IMR-90 (cell line): ENCODE measurements at regions not wholly inside any gene's neighbourhood (a gene's known extent, or its start where the extent isn't known, plus 50 kb on each side); places are given as distances from the start of the nearest gene placed in this dataset.

Experiments used
- ATAC-seq: fragments of 200-7000 bp; cut with Tn5 transposase; 2 replicates; pipeline ENCODE4 v1.9.1; 2020; ENCODE audit warnings: low read depth, mild to moderate bottlenecking, moderate library complexity
- BruUV-seq: library from RNA; stranded (reverse); fragments of 400-500 nt; replicated peaks from 2 replicates; lab custom pipeline; 2021; lab: Mats Ljungman, UMichigan
- CTCF ChIA-PET: fragments of 300-600 bp; formaldehyde crosslinking; extraction: SDS; loops from one replicate; lab custom pipeline; 2021; ENCODE audit warnings: antibody characterized with exemption; lab: Yijun Ruan, JAX
- POLR2A ChIA-PET: fragments of 300-600 bp; sonication (Branson Sonifier 250); formaldehyde crosslinking; loops from one replicate; lab custom pipeline; 2022; ENCODE audit warnings: antibody characterized with exemption; ENCODE audit not compliant: unreplicated experiment; lab: Charles Lee
- DNase-seq: peaks from one replicate; pipeline ENCODE4 v3.0.0; 2013
- H2AFZ ChIP-seq: replicated peaks from 2 replicates; pipeline ENCODE3; 2013; ENCODE audit warnings: low read length, mild to moderate bottlenecking; ENCODE audit not compliant: poor library complexity
- H2AK5ac ChIP-seq: 2 replicates; pipeline ENCODE4 v1.6.1; 2013; ENCODE audit warnings: low read depth, low read length, inconsistent platforms
- H2AK9ac ChIP-seq: replicated peaks from 2 replicates; pipeline ENCODE3; 2013; ENCODE audit warnings: mild to moderate bottlenecking, low read depth, low read length, moderate library complexity; ENCODE audit not compliant: poor library complexity
- H2BK120ac ChIP-seq: 2 replicates; pipeline ENCODE4 v1.6.1; 2013; ENCODE audit warnings: low read depth, low read length, inconsistent platforms
- H2BK15ac ChIP-seq: 3 replicates; pipeline ENCODE4 v1.6.1; 2013; ENCODE audit warnings: low read depth, low read length, inconsistent platforms
- H2BK20ac ChIP-seq: 2 replicates; pipeline ENCODE4 v1.6.1; 2013; ENCODE audit warnings: low read depth, mild to moderate bottlenecking, inconsistent platforms, low read length, moderate library complexity
- H2BK5ac ChIP-seq: 2 replicates; pipeline ENCODE4 v1.6.1; 2013; ENCODE audit warnings: mild to moderate bottlenecking, low read depth, low read length, inconsistent platforms; ENCODE audit not compliant: poor library complexity, severe bottlenecking
- H3K14ac ChIP-seq: replicated peaks from 2 replicates; pipeline ENCODE4 v1.6.1; 2013; ENCODE audit warnings: low read depth, low read length, inconsistent platforms
- H3K18ac ChIP-seq: 2 replicates; pipeline ENCODE4 v1.6.1; 2013; ENCODE audit warnings: low read depth, low read length, control low read depth
- H3K23ac ChIP-seq: 2 replicates; pipeline ENCODE4 v1.6.1; 2013; ENCODE audit warnings: low read depth, low read length, inconsistent platforms
- H3K27ac ChIP-seq: 2 replicates; pipeline ENCODE4 v1.5.1; 2013; ENCODE audit warnings: mild to moderate bottlenecking, control low read depth, low read length; ENCODE audit not compliant: insufficient read depth
- H3K27me3 ChIP-seq: 2 replicates; pipeline ENCODE4 v1.6.1; 2013; ENCODE audit warnings: low read length; ENCODE audit not compliant: control insufficient read depth, insufficient read depth
- H3K36me3 ChIP-seq: 2 replicates; pipeline ENCODE4 v1.6.1; 2013; ENCODE audit warnings: low read length, mixed read lengths; ENCODE audit not compliant: control insufficient read depth, insufficient read depth
- H3K4ac ChIP-seq: 2 replicates; pipeline ENCODE4 v1.6.1; 2013; ENCODE audit warnings: low read depth, low read length, inconsistent platforms
- H3K4me1 ChIP-seq: 2 replicates; pipeline ENCODE4 v1.6.1; 2013; ENCODE audit warnings: low read length, mixed read lengths; ENCODE audit not compliant: control insufficient read depth, insufficient read depth
- H3K4me2 ChIP-seq: 2 replicates; pipeline ENCODE4 v1.6.1; 2013; ENCODE audit warnings: low read depth, mild to moderate bottlenecking, control low read depth, low read length, moderate library complexity
- H3K4me3 ChIP-seq: 2 replicates; pipeline ENCODE4 v1.5.1; 2013; ENCODE audit warnings: low read depth, mild to moderate bottlenecking, control low read depth, low read length, moderate library complexity; ENCODE audit not compliant: insufficient read depth
- H3K56ac ChIP-seq: 2 replicates; pipeline ENCODE4 v1.6.1; 2013; ENCODE audit warnings: low read length, inconsistent platforms; ENCODE audit not compliant: insufficient read depth; ENCODE audit errors: extremely low read depth
- H3K79me1 ChIP-seq, 2 experiments: 2 replicates each; pipeline ENCODE4 v1.6.1; 2013; ENCODE audit warnings: low read length in 2 of 2, inconsistent platforms in 1 of 2, low read depth in 1 of 2
- H3K9ac ChIP-seq: 2 replicates; pipeline ENCODE4 v1.6.1; 2013; ENCODE audit warnings: low read depth, low read length, control low read depth
- H3K9me1 ChIP-seq: 2 replicates; pipeline ENCODE4 v1.6.1; 2013; ENCODE audit warnings: low read length, inconsistent platforms; ENCODE audit not compliant: insufficient read depth
- H3K9me3 ChIP-seq: 2 replicates; pipeline ENCODE4 v1.6.1; 2013; ENCODE audit warnings: low read length; ENCODE audit not compliant: control insufficient read depth, insufficient read depth
- H4K20me1 ChIP-seq: 2 replicates; pipeline ENCODE4 v1.6.1; 2013; ENCODE audit warnings: low read length, inconsistent platforms; ENCODE audit not compliant: insufficient read depth
- H4K5ac ChIP-seq: 2 replicates; pipeline ENCODE4 v1.6.1; 2013; ENCODE audit warnings: mild to moderate bottlenecking, low read depth, low read length, control low read depth
- H4K8ac ChIP-seq, 2 experiments: 2 replicates each; pipeline ENCODE4 v1.6.1; 2013; ENCODE audit warnings: low read depth in 2 of 2, low read length in 2 of 2, control low read depth in 1 of 2, inconsistent platforms in 1 of 2
- H4K91ac ChIP-seq: 2 replicates; pipeline ENCODE4 v1.6.1; 2013; ENCODE audit warnings: low read depth, low read length, inconsistent platforms; ENCODE audit not compliant: insufficient read depth
- BHLHE40 ChIP-seq: fragments of 150-350 bp; IDR thresholded peaks from 2 replicates; pipeline ENCODE4 v1.6.1; 2016; ENCODE audit warnings: mild to moderate bottlenecking, low read depth, low read length
- CEBPB ChIP-seq: IDR thresholded peaks from 2 replicates; pipeline ENCODE4 v1.6.1; 2012; ENCODE audit warnings: low read depth, low read length, improper control_type of control experiment
- CHD1 ChIP-seq: IDR thresholded peaks from 2 replicates; pipeline ENCODE4 v1.6.1; 2012; ENCODE audit warnings: low read depth, low read length, improper control_type of control experiment
- FOS ChIP-seq: fragments of 150-350 bp; IDR thresholded peaks from 2 replicates; pipeline ENCODE4 v1.6.1; 2016; ENCODE audit warnings: low read depth, low read length
- MAFK ChIP-seq: IDR thresholded peaks from 2 replicates; pipeline ENCODE4 v1.6.1; 2012; ENCODE audit warnings: low read depth, low read length, improper control_type of control experiment
- MAZ ChIP-seq: IDR thresholded peaks from 2 replicates; pipeline ENCODE4 v1.6.1; 2012; ENCODE audit warnings: low read depth, mild to moderate bottlenecking, low read length, improper control_type of control experiment, moderate library complexity, borderline replicate concordance
- MXI1 ChIP-seq: IDR thresholded peaks from 2 replicates; pipeline ENCODE4 v1.6.1; 2012; ENCODE audit warnings: low read depth, mild to moderate bottlenecking, low read length, moderate library complexity, borderline replicate concordance
- NFE2L2 ChIP-seq: fragments of 150-350 bp; IDR thresholded peaks from 2 replicates; pipeline ENCODE4 v1.6.1; 2016; ENCODE audit warnings: low read depth, mild to moderate bottlenecking, low read length
- POLR2A ChIP-seq: IDR thresholded peaks from 2 replicates; pipeline ENCODE4 v1.6.1; 2012; ENCODE audit warnings: mild to moderate bottlenecking, low read depth, low read length
- RAD21 ChIP-seq: IDR thresholded peaks from 2 replicates; pipeline ENCODE4 v1.6.1; 2012; ENCODE audit warnings: low read length, improper control_type of control experiment
- RCOR1 ChIP-seq: IDR thresholded peaks from 2 replicates; pipeline ENCODE4 v1.6.1; 2012; ENCODE audit warnings: mild to moderate bottlenecking, low read length, improper control_type of control experiment; ENCODE audit not compliant: insufficient replicate concordance
- RFX5 ChIP-seq: IDR thresholded peaks from 2 replicates; pipeline ENCODE4 v1.8.0; 2012; ENCODE audit warnings: low read depth, mild to moderate bottlenecking, low read length, moderate library complexity
- SMC3 ChIP-seq: fragments of 150-350 bp; IDR thresholded peaks from 2 replicates; pipeline ENCODE4 v1.6.1; 2016; ENCODE audit warnings: low read depth, mild to moderate bottlenecking, antibody characterized with exemption, low read length, moderate library complexity
- WGBS, 2 experiments: methylation state at CpG; one replicate each; pipeline versions ENCODE4 v1.1.5 to v1.1.7; 2013; ENCODE audit warnings: missing lambda C conversion rate in 2 of 2; ENCODE audit not compliant: insufficient read length in 1 of 2; ENCODE audit errors: extremely low coverage in 2 of 2; 5-methylcytosine and 5-hydroxymethylcytosine counted together
- dilution Hi-C: fragments of 300-500 bp; cut with HindIII; formaldehyde crosslinking; loops from one replicate; pipeline ENCODE4 v1.14.3; 2018; ENCODE audit warnings: low sequenced_read_pairs; ENCODE audit not compliant: unreplicated experiment
- in situ Hi-C: fragments of 300-500 bp; cut with MboI; formaldehyde crosslinking; loops from 3 replicates; pipeline ENCODE4 v1.14.3; 2019; ENCODE audit warnings: low sequenced_read_pairs, inconsistent platforms, mixed read lengths
- intact Hi-C: fragments of 100-400 bp; cut with micrococcal nuclease; formaldehyde crosslinking; loops from 2 replicates; pipeline ENCODE4 v1.10.0; 2022
- TF ChIP-seq, protein P1 (sequence below): fragments of 150-350 bp; IDR thresholded peaks from 2 replicates; pipeline ENCODE4 v1.6.1; 2017; ENCODE audit warnings: mild to moderate bottlenecking, antibody characterized with exemption, low read length, low read depth
- TF ChIP-seq, protein P2 (sequence below): conservative IDR thresholded peaks from 2 replicates; pipeline ENCODE4 v1.5.1; 2012; ENCODE audit warnings: mild to moderate bottlenecking, low read depth, low read length, improper control_type of control experiment
- TF ChIP-seq, protein P3 (sequence below): fragments of 150-350 bp; IDR thresholded peaks from 2 replicates; pipeline ENCODE4 v1.6.1; 2016; ENCODE audit warnings: low read depth, mild to moderate bottlenecking, low read length, moderate library complexity, borderline replicate concordance

DNA sequence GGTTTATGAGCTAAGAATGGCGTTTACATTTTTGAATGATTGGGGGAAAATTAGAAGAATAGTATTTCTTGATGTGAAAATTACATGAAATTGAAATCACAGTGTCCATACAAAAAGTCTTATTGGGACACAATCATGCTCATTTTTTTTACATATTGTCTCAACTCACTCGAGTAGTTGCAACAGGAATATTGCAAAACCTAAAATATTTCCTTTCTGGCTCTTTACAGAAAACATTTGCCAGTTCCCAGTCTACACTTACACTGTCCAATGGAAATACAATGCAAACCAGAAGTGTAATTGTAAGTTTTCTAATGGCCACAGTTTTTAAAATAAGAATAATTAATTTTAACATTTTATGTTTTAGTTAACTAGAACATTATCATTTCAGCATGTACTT is 137.8 kb downstream of the SAMMSON start:
- no peak for DNase-seq
- H3K9me3 ChIP-seq: no peaks in the 10 kb centered on the region
- in situ Hi-C loops (no loop called here), dilution Hi-C loops (no loop called here), intact Hi-C loops (no loop called here)
- no peak overlapping the region for H3K23ac ChIP-seq
- H3K4me1 ChIP-seq: no peaks in the 10 kb centered on the region
- no peak overlapping the region for H3K56ac ChIP-seq
- no peak overlapping the region for H3K27ac ChIP-seq
- no peak overlapping the region for H3K4ac ChIP-seq
- H4K20me1 ChIP-seq: no peaks in the 10 kb centered on the region
- POLR2A ChIA-PET: no interaction called here
- H2BK20ac ChIP-seq: no peak overlapping the region
- H3K9me1 ChIP-seq: no peaks in the 10 kb centered on the region
- H4K8ac ChIP-seq: no peak overlapping the region
- WGBS, 2 experiments: no CpG with 5 or more reads among the region's 2 CpGs
- H4K5ac ChIP-seq: no peak overlapping the region
- H2AK5ac ChIP-seq: no peak overlapping the region
- no peak overlapping the region for H2BK15ac ChIP-seq
- no peak overlapping the region for H3K4me3 ChIP-seq
- no peak overlapping the region for H2AFZ ChIP-seq
- H3K79me1 ChIP-seq: no peaks in the 10 kb centered on the region
- no peak overlapping the region for H4K91ac ChIP-seq
- BruUV-seq: no TSS peak
- no peak overlapping the region for H2BK5ac ChIP-seq
- no peak overlapping the region for H3K9ac ChIP-seq
- no peak overlapping the region for H2BK120ac ChIP-seq
- H3K36me3 ChIP-seq: no peaks in the 10 kb centered on the region
- TF ChIP-seq, protein P1, sequence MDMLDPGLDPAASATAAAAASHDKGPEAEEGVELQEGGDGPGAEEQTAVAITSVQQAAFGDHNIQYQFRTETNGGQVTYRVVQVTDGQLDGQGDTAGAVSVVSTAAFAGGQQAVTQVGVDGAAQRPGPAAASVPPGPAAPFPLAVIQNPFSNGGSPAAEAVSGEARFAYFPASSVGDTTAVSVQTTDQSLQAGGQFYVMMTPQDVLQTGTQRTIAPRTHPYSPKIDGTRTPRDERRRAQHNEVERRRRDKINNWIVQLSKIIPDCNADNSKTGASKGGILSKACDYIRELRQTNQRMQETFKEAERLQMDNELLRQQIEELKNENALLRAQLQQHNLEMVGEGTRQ: no peak
- TF ChIP-seq CEBPB: no peak
- no peak for TF ChIP-seq MXI1
- no peak for TF ChIP-seq SMC3
- TF ChIP-seq CHD1: no peak
- no peak for TF ChIP-seq BHLHE40
- TF ChIP-seq, protein P2, sequence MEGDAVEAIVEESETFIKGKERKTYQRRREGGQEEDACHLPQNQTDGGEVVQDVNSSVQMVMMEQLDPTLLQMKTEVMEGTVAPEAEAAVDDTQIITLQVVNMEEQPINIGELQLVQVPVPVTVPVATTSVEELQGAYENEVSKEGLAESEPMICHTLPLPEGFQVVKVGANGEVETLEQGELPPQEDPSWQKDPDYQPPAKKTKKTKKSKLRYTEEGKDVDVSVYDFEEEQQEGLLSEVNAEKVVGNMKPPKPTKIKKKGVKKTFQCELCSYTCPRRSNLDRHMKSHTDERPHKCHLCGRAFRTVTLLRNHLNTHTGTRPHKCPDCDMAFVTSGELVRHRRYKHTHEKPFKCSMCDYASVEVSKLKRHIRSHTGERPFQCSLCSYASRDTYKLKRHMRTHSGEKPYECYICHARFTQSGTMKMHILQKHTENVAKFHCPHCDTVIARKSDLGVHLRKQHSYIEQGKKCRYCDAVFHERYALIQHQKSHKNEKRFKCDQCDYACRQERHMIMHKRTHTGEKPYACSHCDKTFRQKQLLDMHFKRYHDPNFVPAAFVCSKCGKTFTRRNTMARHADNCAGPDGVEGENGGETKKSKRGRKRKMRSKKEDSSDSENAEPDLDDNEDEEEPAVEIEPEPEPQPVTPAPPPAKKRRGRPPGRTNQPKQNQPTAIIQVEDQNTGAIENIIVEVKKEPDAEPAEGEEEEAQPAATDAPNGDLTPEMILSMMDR: no peak
- no peak for TF ChIP-seq NFE2L2
- no peak for TF ChIP-seq RFX5
- TF ChIP-seq, protein P3, sequence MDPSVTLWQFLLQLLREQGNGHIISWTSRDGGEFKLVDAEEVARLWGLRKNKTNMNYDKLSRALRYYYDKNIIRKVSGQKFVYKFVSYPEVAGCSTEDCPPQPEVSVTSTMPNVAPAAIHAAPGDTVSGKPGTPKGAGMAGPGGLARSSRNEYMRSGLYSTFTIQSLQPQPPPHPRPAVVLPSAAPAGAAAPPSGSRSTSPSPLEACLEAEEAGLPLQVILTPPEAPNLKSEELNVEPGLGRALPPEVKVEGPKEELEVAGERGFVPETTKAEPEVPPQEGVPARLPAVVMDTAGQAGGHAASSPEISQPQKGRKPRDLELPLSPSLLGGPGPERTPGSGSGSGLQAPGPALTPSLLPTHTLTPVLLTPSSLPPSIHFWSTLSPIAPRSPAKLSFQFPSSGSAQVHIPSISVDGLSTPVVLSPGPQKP: no peak
- TF ChIP-seq RCOR1: no peak
- TF ChIP-seq MAFK: no peak
- no peak for TF ChIP-seq POLR2A
- TF ChIP-seq FOS: no peak
- TF ChIP-seq RAD21: no peak
- no peak for TF ChIP-seq MAZ
- no peak overlapping the region for H2AK9ac ChIP-seq
- no peak overlapping the region for H3K4me2 ChIP-seq
- no peaks in the 10 kb centered on the region for H3K27me3 ChIP-seq
- ATAC-seq: no peak
- no peak overlapping the region for H3K18ac ChIP-seq
- CTCF ChIA-PET: no interaction called here
- H3K14ac ChIP-seq: no peak overlapping the region
